Endothelial cell (in vitro differentiated cells): ENCODE measurements at regions not wholly inside any gene's neighbourhood (a gene's known extent, or its start where the extent isn't known, plus 50 kb on each side); places are given as distances from the start of the nearest gene placed in this dataset.

Experiments
- DNase-seq: peaks from one replicate; pipeline ENCODE4 v3.0.0; 2021; ENCODE audit warnings: low spot score
- H3K27ac Mint-ChIP-seq: one replicate; pipeline ENCODE4 v1.8.0; 2021; ENCODE audit warnings: mixed read lengths, inconsistent platforms; ENCODE audit not compliant: unreplicated experiment
- H3K27me3 Mint-ChIP-seq: one replicate; pipeline ENCODE4 v1.8.0; 2021; ENCODE audit warnings: mild to moderate bottlenecking, moderate library complexity, mixed read lengths, inconsistent platforms; ENCODE audit not compliant: unreplicated experiment
- H3K36me3 Mint-ChIP-seq: one replicate; pipeline ENCODE4 v1.8.0; 2021; ENCODE audit warnings: mild to moderate bottlenecking, low read depth, mixed read lengths, inconsistent platforms; ENCODE audit not compliant: unreplicated experiment
- H3K4me1 Mint-ChIP-seq: one replicate; pipeline ENCODE4 v1.8.0; 2021; ENCODE audit warnings: mild to moderate bottlenecking, mixed read lengths, inconsistent platforms; ENCODE audit not compliant: unreplicated experiment
- H3K4me3 Mint-ChIP-seq: one replicate; pipeline ENCODE4 v1.8.0; 2021; ENCODE audit warnings: mild to moderate bottlenecking, mixed read lengths, inconsistent platforms; ENCODE audit not compliant: unreplicated experiment
- H3K9me3 Mint-ChIP-seq: one replicate; pipeline ENCODE4 v1.8.0; 2021; ENCODE audit warnings: mixed read lengths, inconsistent platforms; ENCODE audit not compliant: unreplicated experiment
- TF ChIP-seq, protein P1 (sequence below): fragments of 200-600 bp; sonication (generic); IDR thresholded peaks from one replicate; pipeline ENCODE4 v1.5.0; 2021; ENCODE audit warnings: antibody characterized with exemption; ENCODE audit not compliant: unreplicated experiment

DNA sequence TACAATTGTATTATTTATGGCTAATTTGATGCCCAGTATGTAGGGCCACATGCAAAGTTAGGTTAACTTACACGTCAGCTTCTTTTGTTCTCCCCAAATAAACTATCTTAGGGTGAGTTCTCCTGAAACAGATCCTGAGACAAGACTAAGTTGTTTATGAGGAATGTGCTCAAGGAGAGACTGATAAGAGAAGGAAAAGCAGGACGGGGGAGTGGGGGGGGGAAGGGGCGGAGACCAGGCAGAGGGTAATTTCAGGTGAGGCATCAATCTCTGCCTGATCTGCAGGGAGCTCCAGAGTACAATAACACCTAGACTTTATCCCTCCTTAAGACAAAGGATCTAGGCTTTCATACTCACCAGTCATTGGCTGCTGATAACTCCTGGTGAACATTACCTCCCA, 220.6 kb upstream of the BTBD3 start:
- no peak for DNase-seq
- TF ChIP-seq, protein P1, sequence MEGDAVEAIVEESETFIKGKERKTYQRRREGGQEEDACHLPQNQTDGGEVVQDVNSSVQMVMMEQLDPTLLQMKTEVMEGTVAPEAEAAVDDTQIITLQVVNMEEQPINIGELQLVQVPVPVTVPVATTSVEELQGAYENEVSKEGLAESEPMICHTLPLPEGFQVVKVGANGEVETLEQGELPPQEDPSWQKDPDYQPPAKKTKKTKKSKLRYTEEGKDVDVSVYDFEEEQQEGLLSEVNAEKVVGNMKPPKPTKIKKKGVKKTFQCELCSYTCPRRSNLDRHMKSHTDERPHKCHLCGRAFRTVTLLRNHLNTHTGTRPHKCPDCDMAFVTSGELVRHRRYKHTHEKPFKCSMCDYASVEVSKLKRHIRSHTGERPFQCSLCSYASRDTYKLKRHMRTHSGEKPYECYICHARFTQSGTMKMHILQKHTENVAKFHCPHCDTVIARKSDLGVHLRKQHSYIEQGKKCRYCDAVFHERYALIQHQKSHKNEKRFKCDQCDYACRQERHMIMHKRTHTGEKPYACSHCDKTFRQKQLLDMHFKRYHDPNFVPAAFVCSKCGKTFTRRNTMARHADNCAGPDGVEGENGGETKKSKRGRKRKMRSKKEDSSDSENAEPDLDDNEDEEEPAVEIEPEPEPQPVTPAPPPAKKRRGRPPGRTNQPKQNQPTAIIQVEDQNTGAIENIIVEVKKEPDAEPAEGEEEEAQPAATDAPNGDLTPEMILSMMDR, result no peak
- Mint-ChIP-seq H3K27ac (no peak overlapping the region), H3K9me3 (no peaks in the 10 kb centered on the region), H3K27me3 (no peaks in the 10 kb centered on the region), H3K4me1 (peaks cover 13% of the 10 kb centered on the region), H3K4me3 (no peak overlapping the region), H3K36me3 (no peaks in the 10 kb centered on the region)

DNA sequence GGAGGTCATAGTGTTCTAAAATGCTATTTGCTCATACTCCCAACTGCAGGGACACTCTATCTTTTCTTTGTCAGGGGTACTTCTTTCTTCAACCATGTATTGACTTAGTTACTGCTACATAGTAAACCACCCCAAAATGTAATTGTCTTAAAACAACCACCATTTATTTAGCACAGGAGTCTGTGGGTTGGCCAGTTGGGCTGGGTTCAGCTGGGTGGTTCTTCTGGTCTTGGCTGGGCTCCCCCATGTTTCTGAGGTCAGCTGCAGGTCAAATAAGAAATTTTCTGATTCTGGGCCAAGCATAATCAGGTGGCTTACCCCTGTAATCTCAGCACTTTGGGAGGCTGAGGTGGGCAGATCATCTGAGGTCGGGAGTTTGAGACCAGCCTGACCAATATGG, 220.0 kb upstream of the BTBD3 start:
- H3K27ac Mint-ChIP-seq, result no peak overlapping the region
- no peak overlapping the region for H3K4me3 Mint-ChIP-seq
- no peaks in the 10 kb centered on the region for H3K27me3 Mint-ChIP-seq
- no peaks in the 10 kb centered on the region for H3K9me3 Mint-ChIP-seq
- no peaks in the 10 kb centered on the region for H3K36me3 Mint-ChIP-seq
- TF ChIP-seq, protein P1, result no peak
- peaks cover 13% of the 10 kb centered on the region for H3K4me1 Mint-ChIP-seq
- no peak for DNase-seq

DNA sequence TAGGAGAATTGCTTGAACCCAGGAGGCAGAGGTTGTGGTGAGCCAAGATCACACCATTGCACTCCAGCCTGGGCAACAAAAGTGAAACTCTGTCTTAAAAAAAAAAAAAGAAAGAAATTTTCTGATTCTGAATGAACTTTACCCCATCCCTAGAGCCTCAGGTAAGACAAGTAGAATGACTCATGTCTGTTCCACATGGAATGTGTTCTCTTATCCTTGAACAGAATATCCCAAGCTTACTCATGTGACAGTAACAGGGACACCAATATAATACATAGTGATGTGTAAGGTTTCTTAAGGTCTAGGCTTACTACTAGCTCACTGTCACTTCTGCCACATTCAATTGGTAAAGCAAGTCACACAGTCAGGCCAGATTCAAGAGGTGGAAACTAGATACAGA, 219.6 kb upstream of the BTBD3 start:
- Mint-ChIP-seq H3K9me3 (no peaks in the 10 kb centered on the region), H3K4me3 (no peak overlapping the region), H3K27me3 (no peaks in the 10 kb centered on the region), H3K36me3 (no peaks in the 10 kb centered on the region), H3K4me1 (peaks cover 9% of the 10 kb centered on the region), H3K27ac (no peak overlapping the region)
- TF ChIP-seq, protein P1, result no peak
- DNase-seq, result no peak

DNA sequence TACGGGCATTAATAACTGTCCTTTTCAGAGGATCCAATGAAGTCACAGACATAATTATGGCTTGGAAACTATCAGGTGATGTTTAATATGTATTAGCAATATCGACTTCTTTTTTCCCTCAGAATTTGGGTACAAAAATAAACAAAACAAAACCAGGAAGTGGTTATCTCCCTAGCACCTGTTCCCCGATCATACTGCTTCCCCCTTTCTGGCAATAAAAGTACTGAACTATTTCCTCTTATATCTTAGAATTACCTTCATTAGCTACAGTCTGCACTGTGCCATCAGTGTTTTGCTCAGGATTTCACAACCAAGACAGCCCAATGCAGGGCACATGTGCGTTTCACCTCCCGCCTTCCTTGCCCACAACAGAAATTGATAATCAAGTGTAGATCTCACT, 216.9 kb upstream of the BTBD3 start:
- no peak overlapping the region for H3K4me3 Mint-ChIP-seq
- no peak for DNase-seq
- no peaks in the 10 kb centered on the region for H3K36me3 Mint-ChIP-seq
- no peaks in the 10 kb centered on the region for H3K9me3 Mint-ChIP-seq
- no peaks in the 10 kb centered on the region for H3K27me3 Mint-ChIP-seq
- no peak overlapping the region for H3K27ac Mint-ChIP-seq
- peaks cover 9% of the 10 kb centered on the region for H3K4me1 Mint-ChIP-seq
- TF ChIP-seq, protein P1, result no peak

DNA sequence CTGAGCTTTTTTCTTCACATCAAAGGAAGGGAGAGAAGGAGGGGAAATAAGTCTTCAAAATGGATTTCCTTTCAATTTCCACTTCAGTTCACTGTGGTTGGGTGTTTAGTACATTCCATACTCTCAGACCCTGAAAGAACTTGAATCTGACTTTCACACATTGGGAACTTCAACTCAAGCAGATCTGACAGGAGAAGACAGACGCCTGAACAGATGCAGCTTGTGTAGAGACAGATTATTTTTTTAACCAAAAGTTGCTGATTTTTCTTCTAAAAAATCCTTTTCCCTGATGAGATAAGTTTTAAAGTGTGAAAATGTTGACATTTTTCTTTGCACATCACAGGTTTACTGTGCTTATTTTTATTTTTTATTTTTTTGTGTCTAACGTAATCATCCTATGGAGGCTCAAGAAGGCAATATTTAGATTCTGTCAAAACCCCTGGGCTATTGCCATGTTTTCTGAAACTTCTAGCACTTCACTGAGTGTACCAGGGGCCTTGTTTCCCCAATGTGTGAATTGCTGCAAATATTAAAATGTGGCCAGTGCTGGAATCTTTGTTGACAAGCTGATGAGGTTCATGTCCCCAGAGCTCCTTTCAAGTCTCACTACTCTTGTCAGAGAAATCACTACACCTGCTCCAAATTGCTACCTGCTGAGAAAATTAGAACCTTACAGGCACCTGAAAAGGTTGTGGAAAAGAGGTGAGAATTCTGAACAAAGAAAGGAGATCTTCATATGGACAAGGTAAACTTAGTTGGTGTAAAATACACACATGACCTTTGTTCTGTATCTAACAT, 214.8 kb upstream of the BTBD3 start:
- no peak for DNase-seq
- H3K27me3 Mint-ChIP-seq, result no peaks in the 10 kb centered on the region
- peaks cover 9% of the 10 kb centered on the region for H3K4me1 Mint-ChIP-seq
- no peaks in the 10 kb centered on the region for H3K9me3 Mint-ChIP-seq
- no peak overlapping the region for H3K27ac Mint-ChIP-seq
- no peak overlapping the region for H3K4me3 Mint-ChIP-seq
- TF ChIP-seq, protein P1, result no peak
- H3K36me3 Mint-ChIP-seq, result no peaks in the 10 kb centered on the region
